AG09309 (cell line): ENCODE measurements at regions not wholly inside any gene's neighbourhood (a gene's known extent, or its start where the extent isn't known, plus 50 kb on each side); places are given as distances from the start of the nearest gene placed in this dataset.

Experiments
- DNase-seq: peaks from one replicate; pipeline ENCODE4 v3.0.0-alpha.2; 2010; ENCODE audit warnings: low read depth
- H3K4me3 ChIP-seq: 2 replicates; pipeline ENCODE4 v1.5.1; 2011; ENCODE audit warnings: mild to moderate bottlenecking, low read depth, low read length, moderate library complexity; ENCODE audit not compliant: control insufficient read depth
- CTCF ChIP-seq: IDR thresholded peaks from 2 replicates; pipeline ENCODE4 v1.5.1; 2011; ENCODE audit warnings: mild to moderate bottlenecking, low read depth, low read length, inconsistent platforms; ENCODE audit not compliant: insufficient read depth, control insufficient read depth; ENCODE audit errors: missing control alignments

- no peak for DNase-seq
- no peak for TF ChIP-seq CTCF
- no peak overlapping the region for H3K4me3 ChIP-seq
These were observed 315.7 kb upstream of the ECI2 start for GRCh38 chr6:4451081-4451480.

DNA sequence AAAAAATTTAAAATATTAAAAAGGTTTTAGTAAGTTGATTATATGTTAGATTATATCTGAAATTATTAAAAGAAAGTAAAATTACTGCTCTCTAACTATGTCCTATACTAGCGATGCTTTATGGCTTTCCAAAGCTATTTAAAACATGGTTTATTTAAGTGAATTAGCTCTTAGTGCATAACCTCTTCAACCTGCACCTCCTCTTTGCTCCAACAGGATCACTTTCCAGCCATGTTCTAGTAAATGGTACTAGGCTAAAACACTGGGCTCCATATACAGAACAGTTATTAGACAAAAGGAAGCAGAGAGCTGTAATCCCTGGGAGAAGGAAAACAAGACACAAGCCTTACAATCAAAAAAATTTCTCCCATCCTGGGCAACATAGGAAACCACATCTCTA is 314.9 kb upstream of the ECI2 start:
- TF ChIP-seq CTCF = no peak
- H3K4me3 ChIP-seq = no peak overlapping the region

DNA sequence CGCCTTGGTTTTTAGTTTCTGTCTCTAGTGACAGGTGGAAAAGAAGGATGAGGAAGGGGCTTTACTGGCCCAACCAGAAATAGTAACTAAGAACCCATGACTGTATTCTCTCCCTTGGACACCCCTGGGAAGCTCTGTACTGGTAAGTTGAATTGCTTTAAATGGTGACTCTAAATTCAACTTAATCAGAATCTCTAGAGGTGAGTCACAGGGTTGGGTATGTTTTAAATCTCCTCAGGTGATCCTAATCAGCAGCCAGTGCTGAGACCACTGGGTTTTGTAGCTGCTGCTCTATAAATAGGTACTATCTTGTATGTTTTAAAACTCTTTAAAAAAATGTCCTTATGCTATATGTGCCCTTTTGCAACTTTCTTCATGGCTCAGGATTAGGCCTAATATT is 314.0 kb upstream of the ECI2 start:
- no peak overlapping the region for H3K4me3 ChIP-seq
- DNase-seq = no peak
- no peak for TF ChIP-seq CTCF

More for the DNA sequence above, 314.9 kb upstream of the ECI2 start:
- DNase-seq = no peak

DNA sequence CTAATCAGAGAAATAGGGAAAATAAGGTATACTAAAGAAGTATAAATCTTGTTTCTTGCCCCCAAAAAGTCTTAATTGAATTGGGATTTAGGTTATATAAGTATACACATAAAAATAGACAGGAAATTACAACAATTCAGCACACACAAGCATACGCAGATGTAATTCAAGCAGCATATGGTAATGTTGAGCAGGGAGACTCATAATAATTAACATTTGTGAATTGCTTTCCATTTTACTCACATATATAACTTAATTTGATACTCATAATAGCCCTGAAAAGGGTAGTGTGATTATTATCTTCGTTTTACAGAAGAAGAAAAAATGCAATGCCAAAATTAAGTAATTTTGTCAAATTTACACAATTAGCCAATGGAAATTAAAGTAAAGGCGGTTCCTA is 313.5 kb upstream of the ECI2 start:
- DNase-seq = no peak
- H3K4me3 ChIP-seq = no peak overlapping the region
- no peak for TF ChIP-seq CTCF

- TF ChIP-seq CTCF = no peak
- no peak for DNase-seq
- no peak overlapping the region for H3K4me3 ChIP-seq
These were observed 312.4 kb upstream of the ECI2 start for GRCh38 chr6:4447639-4448330.

DNA sequence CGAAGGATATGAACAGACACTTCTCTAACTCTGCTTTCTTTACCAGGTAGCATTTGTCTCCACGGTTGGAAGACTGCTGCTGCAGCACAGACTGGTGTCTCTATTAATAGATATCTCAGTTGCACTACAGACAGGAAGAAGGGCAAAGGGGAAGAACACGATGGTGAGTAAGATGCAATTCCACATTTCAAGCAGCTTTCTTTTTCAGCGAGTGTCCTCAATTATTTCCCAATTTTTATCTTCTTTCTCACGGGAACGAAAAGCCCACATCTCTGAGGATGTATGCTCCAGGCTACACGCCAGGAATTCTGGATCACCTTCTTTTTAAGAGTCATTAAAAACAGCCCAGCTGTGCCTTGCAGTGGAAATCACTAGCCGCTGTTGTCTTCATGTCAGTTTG is 311.6 kb upstream of the ECI2 start:
- H3K4me3 ChIP-seq = no peak overlapping the region
- no peak for TF ChIP-seq CTCF
- DNase-seq = peak; percentile 35

DNA sequence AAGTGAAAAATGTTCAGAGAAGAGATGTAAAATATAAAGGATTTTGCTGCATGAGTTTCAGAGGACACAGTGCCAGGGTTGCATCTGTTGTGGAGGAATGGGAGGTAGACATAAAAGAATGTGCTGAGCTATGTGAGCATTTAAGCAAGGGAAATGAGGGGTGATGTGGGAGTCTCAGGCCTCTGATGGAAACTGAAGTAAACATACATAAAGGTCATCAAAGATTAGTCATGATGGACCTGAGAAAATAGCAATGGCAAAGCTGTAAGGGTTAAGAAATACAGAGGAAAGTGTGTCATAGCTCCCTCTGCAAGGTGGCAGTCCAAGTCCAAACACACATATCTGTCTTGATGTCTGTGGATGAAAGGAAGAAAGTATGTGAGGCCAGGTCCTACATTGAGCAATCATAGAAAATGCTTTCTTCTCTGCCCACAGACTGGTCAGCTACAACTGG is 306.6 kb upstream of the ECI2 start:
- TF ChIP-seq CTCF = no peak
- no peak overlapping the region for H3K4me3 ChIP-seq

More for the DNA sequence above, 306.6 kb upstream of the ECI2 start:
- DNase-seq = no peak
